ENCODE measurements at regions not wholly inside any gene's neighbourhood (a gene's known extent, or its start where the extent isn't known, plus 50 kb on each side); places are given as distances from the start of the nearest gene placed in this dataset.

DNA sequence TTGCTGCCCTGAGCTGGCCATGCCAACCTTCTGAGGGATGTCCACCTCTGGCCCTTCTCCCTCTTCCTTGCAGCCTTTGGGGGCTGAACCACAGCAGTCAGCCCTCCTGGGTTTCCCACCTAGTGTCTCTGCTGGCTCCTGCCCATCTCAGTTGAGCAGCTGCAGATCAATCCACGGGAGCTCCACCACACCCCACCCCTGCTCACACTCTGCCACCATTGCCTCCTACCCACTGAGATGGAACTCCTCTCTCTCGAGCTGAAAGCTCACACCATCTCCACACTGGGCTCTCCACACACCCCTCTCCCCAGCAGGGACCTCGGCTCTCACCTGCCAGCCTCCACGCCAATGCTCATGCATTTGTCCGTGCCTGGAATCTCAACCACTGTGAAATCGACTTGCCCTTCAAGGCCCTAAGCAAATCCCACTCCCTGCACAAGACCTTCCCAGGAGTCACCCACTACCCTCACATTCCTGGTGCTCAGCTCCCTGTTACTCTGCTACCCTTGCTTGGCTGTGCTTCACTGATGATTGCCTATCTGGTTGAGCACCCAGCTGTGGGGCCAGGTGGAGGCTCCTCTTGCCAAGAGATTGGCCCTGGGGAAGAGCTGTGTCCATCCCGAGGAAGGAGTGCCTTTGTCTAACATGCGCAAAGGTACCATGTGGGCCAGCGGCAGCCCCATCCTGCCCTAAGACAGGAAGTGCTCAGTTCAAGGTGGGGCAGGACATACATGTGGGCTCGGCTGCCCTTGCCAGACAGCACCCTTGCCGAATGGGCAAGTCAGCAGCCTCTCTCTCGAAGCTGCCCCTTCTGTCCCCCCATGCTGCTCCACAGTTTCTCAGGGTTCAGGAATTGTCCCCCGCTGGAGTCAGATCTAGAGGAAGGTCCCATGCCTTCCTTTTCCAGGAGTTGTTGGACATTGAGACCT is 208.7 kb downstream of the CYP26B1 start:
- Mint-ChIP-seq H3K36me3 (no peaks in the 10 kb centered on the region), H3K4me1 (no peaks in the 10 kb centered on the region), H3K9me3 (no peaks in the 10 kb centered on the region), H3K4me3 (no peak overlapping the region), H3K27me3 (peaks cover 2% of the 10 kb centered on the region), H3K27ac (no peak overlapping the region)
- POLR2A ChIA-PET = no interaction called here
- ATAC-seq (ENCODE audit: low read depth) (no peak), DNase-seq (no peak)

DNA sequence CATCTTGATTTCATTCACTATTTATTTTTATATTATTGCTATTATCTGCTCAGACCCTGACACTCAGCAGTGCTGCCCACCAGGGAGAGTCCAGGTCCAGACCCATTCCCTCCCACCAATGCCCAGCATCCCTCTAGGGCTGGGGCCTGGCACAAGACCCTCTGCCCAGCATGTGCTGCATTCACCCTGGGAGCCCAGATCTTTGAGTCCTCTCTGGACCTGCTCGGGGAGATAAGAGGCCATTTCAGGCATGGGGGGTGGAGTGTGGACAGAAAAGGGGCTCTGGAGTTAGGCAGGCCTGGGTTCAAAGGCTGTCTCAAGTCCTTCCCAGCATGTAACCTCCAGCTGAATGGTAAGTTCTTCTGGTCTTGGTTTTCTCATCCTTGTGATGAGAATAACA is 209.6 kb downstream of the CYP26B1 start:
- Mint-ChIP-seq H3K27ac (no peak overlapping the region), H3K4me1 (no peaks in the 10 kb centered on the region), H3K4me3 (no peak overlapping the region), H3K9me3 (no peaks in the 10 kb centered on the region), H3K36me3 (no peaks in the 10 kb centered on the region), H3K27me3 (peaks cover 2% of the 10 kb centered on the region)
- POLR2A ChIA-PET = no interaction called here
- DNase-seq (no peak), ATAC-seq (ENCODE audit: low read depth) (no peak)

- ATAC-seq (ENCODE audit: low read depth) (no peak), DNase-seq (no peak)
- Mint-ChIP-seq H3K9me3 (no peaks in the 10 kb centered on the region), H3K27ac (no peak overlapping the region), H3K27me3 (no peaks in the 10 kb centered on the region), H3K4me1 (no peaks in the 10 kb centered on the region), H3K4me3 (no peak overlapping the region), H3K36me3 (no peaks in the 10 kb centered on the region)
- POLR2A ChIA-PET = no interaction called here
Observed at GRCh38 chr2:71937396-71937795, 210.3 kb downstream of the CYP26B1 start.

GRCh38 chr2:71936076-71937030 is 211.3 kb downstream of the CYP26B1 start:
- Mint-ChIP-seq H3K4me3 (no peak overlapping the region), H3K9me3 (no peaks in the 10 kb centered on the region), H3K36me3 (no peaks in the 10 kb centered on the region), H3K27ac (no peak overlapping the region), H3K27me3 (no peaks in the 10 kb centered on the region), H3K4me1 (no peaks in the 10 kb centered on the region)
- no peak for ATAC-seq (ENCODE audit: low read depth)
- no peak for DNase-seq
- POLR2A ChIA-PET = no interaction called here

DNA sequence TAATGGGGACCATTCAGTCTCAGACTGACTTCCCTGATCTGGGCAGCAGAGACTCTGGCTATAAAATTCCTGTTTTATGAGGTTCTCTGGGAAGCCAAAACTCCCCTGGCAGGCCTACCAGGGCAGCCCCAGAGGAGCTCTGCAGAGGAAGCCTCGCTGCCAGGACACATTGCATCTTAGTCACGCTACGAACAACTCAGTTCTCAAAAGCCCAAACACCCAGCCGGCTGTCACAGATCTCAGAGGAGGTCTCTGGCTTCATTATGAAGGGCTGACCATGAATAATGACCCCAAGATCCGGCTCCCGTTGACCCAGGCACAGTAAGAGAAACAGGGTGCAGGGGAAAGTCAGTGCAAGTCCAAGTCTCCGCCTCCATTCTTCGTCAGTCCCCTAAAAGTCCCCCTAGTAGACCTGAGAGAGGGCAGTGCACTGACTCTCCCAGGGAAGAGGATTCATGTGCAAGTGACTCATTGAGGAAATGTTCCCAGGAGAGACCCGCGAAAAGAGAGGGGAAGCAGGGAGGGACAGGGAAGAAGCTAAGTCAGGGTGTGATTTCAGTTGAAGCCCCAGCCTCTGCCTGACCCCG is 212.3 kb downstream of the CYP26B1 start:
- DNase-seq = no peak
- H3K9me3 Mint-ChIP-seq = no peaks in the 10 kb centered on the region
- H3K27ac Mint-ChIP-seq = no peak overlapping the region
- no peaks in the 10 kb centered on the region for H3K27me3 Mint-ChIP-seq
- H3K4me1 Mint-ChIP-seq = no peaks in the 10 kb centered on the region
- no peak overlapping the region for H3K4me3 Mint-ChIP-seq
- POLR2A ChIA-PET = no interaction called here
- no peaks in the 10 kb centered on the region for H3K36me3 Mint-ChIP-seq
- ATAC-seq (ENCODE audit: low read depth) = no peak

DNA sequence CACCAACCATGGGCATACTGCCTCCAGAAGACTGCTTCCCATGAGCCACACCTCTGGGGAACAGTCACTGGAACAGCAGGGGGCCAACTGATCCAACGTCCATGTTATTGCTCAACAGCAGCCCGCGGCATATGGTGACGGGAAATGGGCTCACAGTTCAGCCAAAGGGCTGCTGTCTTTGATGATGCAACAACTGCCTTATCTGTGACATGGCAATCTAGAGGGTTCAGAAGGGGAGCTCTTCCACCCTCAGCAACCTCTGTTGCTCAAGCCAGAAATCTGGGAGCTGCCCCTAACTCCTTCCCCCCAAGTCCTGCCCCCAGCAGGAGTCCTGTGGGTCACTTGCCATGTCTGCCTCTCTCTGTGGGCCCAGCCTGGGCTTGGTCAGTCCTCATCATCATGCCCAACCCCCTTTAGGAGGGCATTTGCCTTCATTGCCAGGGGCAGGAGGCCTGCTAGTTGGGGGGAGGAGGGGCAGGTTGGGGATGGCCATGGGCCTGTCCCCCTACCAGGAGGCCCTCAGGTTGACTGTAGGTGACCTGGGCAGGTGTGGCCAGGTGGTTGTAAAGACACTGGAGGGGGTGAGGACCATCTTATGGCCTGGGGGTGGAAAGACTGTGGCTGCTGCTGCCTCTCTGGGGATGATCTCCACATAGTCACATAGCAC is 212.9 kb downstream of the CYP26B1 start:
- Mint-ChIP-seq H3K27ac (no peak overlapping the region), H3K4me3 (no peak overlapping the region), H3K27me3 (no peaks in the 10 kb centered on the region), H3K9me3 (no peaks in the 10 kb centered on the region), H3K4me1 (no peaks in the 10 kb centered on the region), H3K36me3 (no peaks in the 10 kb centered on the region)
- POLR2A ChIA-PET = no interaction called here
- no peak for ATAC-seq (ENCODE audit: low read depth)
- no peak for DNase-seq

GRCh38 chr2:71934320-71934593 is 213.4 kb downstream of the CYP26B1 start:
- no peak for DNase-seq
- Mint-ChIP-seq H3K27ac (no peak overlapping the region), H3K4me3 (no peak overlapping the region), H3K36me3 (no peaks in the 10 kb centered on the region), H3K9me3 (no peaks in the 10 kb centered on the region), H3K27me3 (no peaks in the 10 kb centered on the region), H3K4me1 (no peaks in the 10 kb centered on the region)
- ATAC-seq (ENCODE audit: low read depth) = no peak
- POLR2A ChIA-PET = no interaction called here

DNA sequence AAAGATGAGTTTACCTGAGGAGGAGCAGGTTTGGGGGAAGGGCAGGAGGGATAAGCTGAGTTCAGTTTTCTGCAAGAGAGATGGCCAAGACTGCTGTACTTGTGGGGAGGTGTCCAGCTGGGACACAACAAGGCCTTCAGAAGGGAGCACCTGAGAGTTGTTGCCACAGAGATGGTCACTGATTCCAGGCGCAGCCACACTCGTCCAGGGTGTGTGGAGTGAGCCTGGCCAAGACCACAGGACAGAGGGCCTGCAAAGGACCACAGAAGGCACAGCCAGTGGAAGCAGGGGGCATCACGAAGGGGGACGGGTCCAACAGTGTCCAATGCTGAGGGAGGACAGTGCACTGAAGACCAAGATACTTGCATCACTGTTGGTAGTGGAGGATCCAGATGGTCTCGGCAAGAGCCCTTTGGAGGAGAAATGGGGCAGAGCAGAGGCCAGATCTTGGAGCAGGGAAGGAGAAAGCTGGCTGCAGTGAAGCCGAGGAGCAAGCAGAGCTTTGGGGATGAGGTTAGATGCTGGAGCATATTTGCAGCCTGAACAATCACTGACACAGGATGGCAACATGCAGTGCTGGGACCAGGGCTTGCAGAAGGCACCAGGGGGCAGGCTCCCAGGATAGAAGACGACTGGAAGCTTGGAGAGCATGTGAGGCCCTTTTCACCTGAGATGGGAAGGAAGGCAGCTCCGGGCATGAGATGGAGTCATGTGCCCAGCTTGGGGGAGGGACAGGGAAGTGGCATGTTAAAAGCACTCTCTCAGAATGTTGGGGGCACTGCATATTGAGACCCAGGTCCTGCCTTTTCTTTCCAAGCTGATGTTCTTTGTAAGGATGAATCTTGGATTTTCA is 214.0 kb downstream of the CYP26B1 start:
- POLR2A ChIA-PET = no interaction called here
- Mint-ChIP-seq H3K9me3 (no peaks in the 10 kb centered on the region), H3K4me1 (no peaks in the 10 kb centered on the region), H3K36me3 (no peaks in the 10 kb centered on the region), H3K27me3 (no peaks in the 10 kb centered on the region), H3K27ac (no peak overlapping the region), H3K4me3 (no peak overlapping the region)
- DNase-seq (no peak), ATAC-seq (ENCODE audit: low read depth) (no peak)

- no peak for DNase-seq
- no peak for ATAC-seq (ENCODE audit: low read depth)
- H3K4me1 Mint-ChIP-seq = no peaks in the 10 kb centered on the region
- H3K4me3 Mint-ChIP-seq = no peak overlapping the region
- no peak overlapping the region for H3K27ac Mint-ChIP-seq
- H3K36me3 Mint-ChIP-seq = no peaks in the 10 kb centered on the region
- no peaks in the 10 kb centered on the region for H3K27me3 Mint-ChIP-seq
- H3K9me3 Mint-ChIP-seq = no peaks in the 10 kb centered on the region
- POLR2A ChIA-PET = no interaction called here
Observed at GRCh38 chr2:71932780-71933466, 214.7 kb downstream of the CYP26B1 start.

- no peak overlapping the region for H3K4me3 Mint-ChIP-seq
- H3K36me3 Mint-ChIP-seq = no peaks in the 10 kb centered on the region
- no peak for ATAC-seq (ENCODE audit: low read depth)
- H3K27me3 Mint-ChIP-seq = no peaks in the 10 kb centered on the region
- H3K4me1 Mint-ChIP-seq = no peaks in the 10 kb centered on the region
- POLR2A ChIA-PET = no interaction called here
- H3K27ac Mint-ChIP-seq = no peak overlapping the region
- DNase-seq = no peak
- no peaks in the 10 kb centered on the region for H3K9me3 Mint-ChIP-seq
Observed at GRCh38 chr2:71932037-71932779, 215.5 kb downstream of the CYP26B1 start.

DNA sequence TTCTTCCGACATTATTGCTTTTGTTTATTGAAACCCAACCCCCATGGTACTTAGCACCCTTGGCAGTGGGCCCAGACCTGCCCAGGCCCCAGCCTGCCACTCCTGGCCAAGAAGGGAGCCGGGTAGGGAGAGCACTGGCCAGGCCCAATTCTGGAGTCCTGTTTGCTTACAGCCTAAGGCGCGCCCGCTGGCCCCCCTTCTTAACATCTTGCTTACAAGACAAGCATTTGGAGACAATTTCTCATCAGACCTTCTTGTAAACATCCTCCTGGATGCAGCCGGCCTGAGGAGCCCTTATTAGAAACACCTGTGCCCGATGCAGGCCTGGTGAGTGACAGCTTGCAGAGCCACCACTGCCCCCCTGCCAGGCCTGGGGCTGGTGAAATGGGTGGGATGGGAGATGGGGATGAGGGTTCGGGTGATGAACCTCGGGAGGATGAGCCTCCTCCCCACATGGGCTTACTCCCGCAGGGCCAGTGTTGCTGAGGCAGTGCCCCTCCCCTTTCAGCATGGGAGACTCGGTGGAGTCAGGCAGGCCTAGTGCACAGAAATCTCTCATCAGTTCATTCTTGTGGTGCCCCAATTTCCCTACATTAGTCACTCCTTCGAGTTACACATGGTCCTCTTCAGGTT is 217.5 kb downstream of the CYP26B1 start:
- no peaks in the 10 kb centered on the region for H3K4me1 Mint-ChIP-seq
- H3K27ac Mint-ChIP-seq = no peak overlapping the region
- no peak overlapping the region for H3K4me3 Mint-ChIP-seq
- DNase-seq = no peak
- no peaks in the 10 kb centered on the region for H3K36me3 Mint-ChIP-seq
- no peaks in the 10 kb centered on the region for H3K27me3 Mint-ChIP-seq
- POLR2A ChIA-PET = no interaction called here
- H3K9me3 Mint-ChIP-seq = no peaks in the 10 kb centered on the region
- ATAC-seq (ENCODE audit: low read depth) = no peak

GRCh38 chr2:71929482-71929772 is 218.2 kb downstream of the CYP26B1 start:
- Mint-ChIP-seq H3K9me3 (no peaks in the 10 kb centered on the region), H3K36me3 (no peaks in the 10 kb centered on the region), H3K27me3 (no peaks in the 10 kb centered on the region), H3K27ac (no peak overlapping the region), H3K4me3 (no peak overlapping the region), H3K4me1 (no peaks in the 10 kb centered on the region)
- POLR2A ChIA-PET = no interaction called here
- no peak for DNase-seq
- no peak for ATAC-seq (ENCODE audit: low read depth)

Measured in activated naive CD8-positive, alpha-beta T cell treated with anti-CD3 and anti-CD28 coated beads, Interleukin-2, amount 10 ng/mL, durations not matched to agents 7 days and 5 days (primary cell).